Globus pallidus (tissue), 1 donor: ENCODE measurements at regions not wholly inside any gene's neighbourhood (a gene's known extent, or its start where the extent isn't known, plus 50 kb on each side); places are given as distances from the start of the nearest gene placed in this dataset.
"Not testable (repeated sequence)": the region's sequence is repeated elsewhere in the genome, so short reads cannot be mapped to it uniquely, and the experiment has no call there.

ENCODE experiments used
- DNase-seq: peaks from one replicate; pipeline ENCODE4 v3.0.0-alpha.2; 2015; ENCODE audit warnings: low spot score

- not testable (repeated sequence) for DNase-seq
These were observed 452.1 kb downstream of the GOLGA6L6 start for GRCh38 chr15:20089541-20089940.

- DNase-seq: not testable (repeated sequence)
These were observed 457.6 kb downstream of the GOLGA6L6 start for GRCh38 chr15:20084026-20084425.

GRCh38 chr15:20074082-20074481 is 467.5 kb downstream of the GOLGA6L6 start:
- not testable (repeated sequence) for DNase-seq

GRCh38 chr15:20069043-20069442 is 472.6 kb downstream of the GOLGA6L6 start:
- not testable (repeated sequence) for DNase-seq

- DNase-seq: not testable (repeated sequence)
These were observed 475.4 kb downstream of the GOLGA6L6 start for GRCh38 chr15:20066173-20066572.

- not testable (repeated sequence) for DNase-seq
These were observed 476.1 kb downstream of the GOLGA6L6 start for GRCh38 chr15:20065508-20065907.

GRCh38 chr15:20063167-20063566 is 478.4 kb downstream of the GOLGA6L6 start:
- DNase-seq: not testable (repeated sequence)

GRCh38 chr15:20060838-20061237 is 480.8 kb downstream of the GOLGA6L6 start:
- DNase-seq: not testable (repeated sequence)

- DNase-seq: not testable (repeated sequence)
These were observed 484.7 kb downstream of the GOLGA6L6 start for GRCh38 chr15:20056871-20057270.

- not testable (repeated sequence) for DNase-seq
These were observed 485.7 kb downstream of the GOLGA6L6 start for GRCh38 chr15:20055921-20056320.

GRCh38 chr15:20048189-20048588 is 493.4 kb downstream of the GOLGA6L6 start:
- DNase-seq: not testable (repeated sequence)

- DNase-seq: not testable (repeated sequence)
These were observed 496.4 kb downstream of the GOLGA6L6 start for GRCh38 chr15:20045165-20045564.

- not testable (repeated sequence) for DNase-seq
These were observed 500.9 kb downstream of the GOLGA6L6 start for GRCh38 chr15:20040691-20041090.

- not testable (repeated sequence) for DNase-seq
These were observed 516.6 kb downstream of the GOLGA6L6 start for GRCh38 chr15:20025040-20025439.

- not testable (repeated sequence) for DNase-seq
These were observed 519.3 kb downstream of the GOLGA6L6 start for GRCh38 chr15:20022349-20022748.

- DNase-seq: not testable (repeated sequence)
These were observed 520.2 kb downstream of the GOLGA6L6 start for GRCh38 chr15:20021351-20021750.

GRCh38 chr15:20020588-20020987 is 521.0 kb downstream of the GOLGA6L6 start:
- not testable (repeated sequence) for DNase-seq

GRCh38 chr15:20019758-20020157 is 521.8 kb downstream of the GOLGA6L6 start:
- DNase-seq: not testable (repeated sequence)

GRCh38 chr15:20017581-20017980 is 524.0 kb downstream of the GOLGA6L6 start:
- DNase-seq: not testable (repeated sequence)

- DNase-seq: not testable (repeated sequence)
These were observed 524.7 kb downstream of the GOLGA6L6 start for GRCh38 chr15:20016941-20017340.

GRCh38 chr15:20012837-20013236 is 528.8 kb downstream of the GOLGA6L6 start:
- DNase-seq: not testable (repeated sequence)

- DNase-seq: not testable (repeated sequence)
These were observed 530.8 kb downstream of the GOLGA6L6 start for GRCh38 chr15:20010759-20011158.

- not testable (repeated sequence) for DNase-seq
These were observed 532.0 kb downstream of the GOLGA6L6 start for GRCh38 chr15:20009619-20010018.

- DNase-seq: not testable (repeated sequence)
These were observed 534.3 kb downstream of the GOLGA6L6 start for GRCh38 chr15:20007338-20007737.
